DMS53 (cell line): ENCODE measurements at regions not wholly inside any gene's neighbourhood (a gene's known extent, or its start where the extent isn't known, plus 50 kb on each side); places are given as distances from the start of the nearest gene placed in this dataset.

Experiments
- DNase-seq: peaks from one replicate; lab custom pipeline; 2025; lab: John Stamatoyannopoulos, UW

GRCh38 chr12:127678945-127679344, 588.0 kb upstream of the TMEM132C start:
- no peak for DNase-seq

- no peak for DNase-seq
Observed at GRCh38 chr12:127680516-127680915, 586.5 kb upstream of the TMEM132C start.

GRCh38 chr12:127681151-127681754, 585.7 kb upstream of the TMEM132C start:
- DNase-seq, result no peak

GRCh38 chr12:127685491-127685890, 581.5 kb upstream of the TMEM132C start:
- DNase-seq, result no peak

GRCh38 chr12:127685931-127686330, 581.0 kb upstream of the TMEM132C start:
- DNase-seq, result no peak

- no peak for DNase-seq
Observed at GRCh38 chr12:127687181-127687580, 579.8 kb upstream of the TMEM132C start.

- DNase-seq, result no peak
Observed at GRCh38 chr12:127688906-127689428, 578.0 kb upstream of the TMEM132C start.

GRCh38 chr12:127690161-127690560, 576.8 kb upstream of the TMEM132C start:
- peak; percentile 47 for DNase-seq

- no peak for DNase-seq
Observed at GRCh38 chr12:127696963-127697362, 570.0 kb upstream of the TMEM132C start.

GRCh38 chr12:127703026-127703425, 563.9 kb upstream of the TMEM132C start:
- no peak for DNase-seq

GRCh38 chr12:127711108-127711507, 555.9 kb upstream of the TMEM132C start:
- DNase-seq, result no peak

- DNase-seq, result no peak
Observed at GRCh38 chr12:127712561-127712960, 554.4 kb upstream of the TMEM132C start.

- DNase-seq, result no peak
Observed at GRCh38 chr12:127716166-127716565, 550.8 kb upstream of the TMEM132C start.

- DNase-seq, result no peak
Observed at GRCh38 chr12:127717278-127717677, 549.7 kb upstream of the TMEM132C start.

- no peak for DNase-seq
Observed at GRCh38 chr12:127720334-127720733, 546.6 kb upstream of the TMEM132C start.

GRCh38 chr12:127722611-127723010, 544.4 kb upstream of the TMEM132C start:
- no peak for DNase-seq

- DNase-seq, result no peak
Observed at GRCh38 chr12:127723251-127723650, 543.7 kb upstream of the TMEM132C start.

- DNase-seq, result no peak
Observed at GRCh38 chr12:127726671-127727315, 540.2 kb upstream of the TMEM132C start.

GRCh38 chr12:127728285-127728684, 538.7 kb upstream of the TMEM132C start:
- DNase-seq, result no peak

GRCh38 chr12:127728729-127729128, 538.2 kb upstream of the TMEM132C start:
- no peak for DNase-seq

GRCh38 chr12:127729381-127729780, 537.6 kb upstream of the TMEM132C start:
- no peak for DNase-seq

GRCh38 chr12:127731657-127732056, 535.3 kb upstream of the TMEM132C start:
- DNase-seq, result no peak

GRCh38 chr12:127742231-127742630, 524.7 kb upstream of the TMEM132C start:
- DNase-seq, result no peak
